Endothelial cell of umbilical vein (primary cell): ENCODE measurements at regions not wholly inside any gene's neighbourhood (a gene's known extent, or its start where the extent isn't known, plus 50 kb on each side); places are given as distances from the start of the nearest gene placed in this dataset.

Experiments
- BruUV-seq: library from RNA; stranded (reverse); fragments of 400-500 nt; replicated peaks from 2 replicates; lab custom pipeline; 2021; lab: Mats Ljungman, UMichigan
- CTCF ChIA-PET: fragments of 300-600, 350-600 bp; sonication (Branson Sonifier 250); formaldehyde crosslinking; loops from one replicate; lab custom pipeline; 2021; ENCODE audit warnings: antibody characterized with exemption, inconsistent platforms; lab: Charles Lee
- POLR2A ChIA-PET: fragments of 300-600, 350-600 bp; sonication (Branson Sonifier 250); formaldehyde crosslinking; loops from one replicate; lab custom pipeline; 2021; ENCODE audit warnings: antibody characterized with exemption, inconsistent platforms; lab: Charles Lee
- DNase-seq: peaks from one replicate; pipeline ENCODE4 v3.0.0-alpha.2; 2011; ENCODE audit warnings: low read depth, low spot score
- FAIRE-seq: peaks from 2 replicates; lab custom pipeline; 2011; peaks lifted over from hg19 to GRCh38; lab: Jason Lieb, UNC
- H2AFZ ChIP-seq: 2 replicates; pipeline ENCODE4 v1.6.0; 2012; ENCODE audit warnings: low read depth, low read length, control low read depth, inconsistent platforms
- H3K27ac ChIP-seq: 2 replicates; pipeline ENCODE4 v1.5.1; 2011; ENCODE audit warnings: low read depth, mild to moderate bottlenecking, control low read depth, low read length, moderate library complexity; ENCODE audit not compliant: insufficient read depth
- H3K27me3 ChIP-seq, 2 experiments: 2 replicates each; pipeline versions ENCODE4 v1.6.0 to v1.6.1; 2011; ENCODE audit warnings: low read length in 2 of 2, mixed read lengths in 1 of 2; ENCODE audit not compliant: control insufficient read depth in 2 of 2, insufficient read depth in 2 of 2
- H3K36me3 ChIP-seq, 2 experiments: 2 replicates in 1 of 2; 3 replicates in 1 of 2; pipeline ENCODE4 v1.5.1; 2011; ENCODE audit warnings: low read length in 2 of 2, mild to moderate bottlenecking in 1 of 2, moderate library complexity in 1 of 2; ENCODE audit not compliant: control insufficient read depth in 2 of 2, insufficient read depth in 2 of 2; ENCODE audit errors: extremely low read depth in 1 of 2
- H3K4me1 ChIP-seq: 3 replicates; pipeline ENCODE4 v1.5.1; 2011; ENCODE audit warnings: mild to moderate bottlenecking, low read length; ENCODE audit not compliant: control insufficient read depth, insufficient read depth; ENCODE audit errors: extremely low read depth
- H3K4me2 ChIP-seq: 2 replicates; pipeline ENCODE4 v1.6.1; 2011; ENCODE audit warnings: low read length, control low read depth, mixed read lengths; ENCODE audit not compliant: insufficient read depth
- H3K4me3 ChIP-seq, 3 experiments: fragments of 200-600 bp in 1 of 3; sonication (generic), shearing (Covaris generic) in 1 of 3; replicated peaks in 1 of 3; 2 replicates each; pipeline ENCODE4 v1.5.1; 2011 to 2016; ENCODE audit warnings: control low read depth in 3 of 3, low read length in 3 of 3, mild to moderate bottlenecking in 2 of 3, inconsistent platforms in 1 of 3, low read depth in 1 of 3, moderate library complexity in 1 of 3; ENCODE audit not compliant: insufficient read depth in 1 of 3
- H3K79me2 ChIP-seq: 2 replicates; pipeline ENCODE4 v1.6.0; 2012; ENCODE audit warnings: low read length, inconsistent platforms; ENCODE audit not compliant: control insufficient read depth, insufficient read depth
- H3K9ac ChIP-seq: replicated peaks from 2 replicates; pipeline ENCODE3; 2011; ENCODE audit warnings: low read length, control low read depth; ENCODE audit not compliant: insufficient read depth; ENCODE audit errors: extremely low read depth
- H3K9me1 ChIP-seq: replicated peaks from 3 replicates; pipeline ENCODE4 v1.6.0; 2011; ENCODE audit warnings: mild to moderate bottlenecking, low read length; ENCODE audit not compliant: control insufficient read depth, insufficient read depth; ENCODE audit errors: extremely low read depth
- H3K9me3 ChIP-seq: replicated peaks from 2 replicates; pipeline ENCODE4 v1.5.1; 2012; ENCODE audit warnings: low read length, inconsistent platforms; ENCODE audit not compliant: control insufficient read depth, insufficient read depth
- H4K20me1 ChIP-seq: replicated peaks from 2 replicates; pipeline ENCODE3; 2011; ENCODE audit warnings: mild to moderate bottlenecking, low read length; ENCODE audit not compliant: control insufficient read depth, insufficient read depth; ENCODE audit errors: extremely low read depth
- EZH2 ChIP-seq: IDR thresholded peaks from 2 replicates; pipeline ENCODE4 v1.6.1; 2012; ENCODE audit warnings: borderline replicate concordance, low read depth, mild to moderate bottlenecking, moderate library complexity, low read length, inconsistent platforms; ENCODE audit not compliant: severe bottlenecking
- FOS ChIP-seq: IDR thresholded peaks from 2 replicates; pipeline ENCODE4 v1.6.1; 2011; ENCODE audit warnings: mild to moderate bottlenecking, low read length, moderate library complexity, borderline replicate concordance; ENCODE audit not compliant: insufficient read depth
- GATA2 ChIP-seq: IDR thresholded peaks from 2 replicates; pipeline ENCODE4 v1.7.0; 2011; ENCODE audit warnings: low read depth, mild to moderate bottlenecking, moderate library complexity, mixed read lengths, low read length; ENCODE audit not compliant: insufficient read length, insufficient read depth
- MYC ChIP-seq: IDR thresholded peaks from one replicate; pipeline ENCODE4 v1.6.1; 2011; ENCODE audit warnings: mild to moderate bottlenecking, low read depth, low read length
- POLR2A ChIP-seq: IDR thresholded peaks from 2 replicates; pipeline ENCODE4 v1.6.1; 2012; ENCODE audit warnings: low read depth, mild to moderate bottlenecking, control low read depth, low read length
- POLR2AphosphoS5 ChIP-seq: IDR thresholded peaks from 2 replicates; pipeline ENCODE4 v1.6.1; 2012; ENCODE audit warnings: low read depth, mild to moderate bottlenecking, control low read depth, low read length, moderate library complexity; ENCODE audit not compliant: insufficient read depth
- dilution Hi-C: fragments of 300-500 bp; cut with MboI; formaldehyde crosslinking; loops from one replicate; pipeline ENCODE4 v1.15.0; 2019; ENCODE audit warnings: low sequenced_read_pairs; ENCODE audit not compliant: extremely low pct_ligation_motif_present
- intact Hi-C: fragments of 100-400 bp; cut with micrococcal nuclease; formaldehyde crosslinking; loops from one replicate; pipeline ENCODE4 v1.10.0; 2022
- TF ChIP-seq, protein P1 (sequence below), 2 donors: IDR thresholded peaks; 1 replicate in 1 of 2; 2 replicates in 1 of 2; pipeline ENCODE4 v1.5.1; 2011; ENCODE audit warnings: low read length in 2 of 2, mild to moderate bottlenecking in 2 of 2, moderate library complexity in 2 of 2, control low read depth in 1 of 2, inconsistent platforms in 1 of 2, low read depth in 1 of 2; ENCODE audit not compliant: insufficient read depth in 1 of 2; ENCODE audit errors: extremely low read depth in 1 of 2
- TF ChIP-seq, protein P2 (sequence below): IDR thresholded peaks from 2 replicates; pipeline ENCODE4 v1.6.1; 2011; ENCODE audit not compliant: insufficient read depth, insufficient read length

DNA sequence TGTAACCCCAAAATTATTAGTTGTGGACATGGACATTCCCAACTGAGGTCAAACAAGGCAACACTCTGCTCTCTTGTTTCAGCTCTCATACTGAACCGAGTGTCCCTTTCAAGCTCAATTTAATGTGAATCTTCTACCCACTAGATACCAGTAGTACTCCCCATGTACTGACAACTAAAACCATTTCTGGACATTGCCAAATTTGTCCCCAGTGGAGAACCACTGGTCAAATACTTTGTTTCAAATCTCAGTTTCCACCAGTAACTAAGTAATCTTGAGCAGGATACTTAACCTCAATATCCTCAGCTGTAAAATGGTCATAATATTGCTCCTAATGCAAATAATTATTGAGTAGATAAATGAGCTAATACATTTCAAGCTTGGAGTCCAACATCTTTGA is 566.0 kb downstream of the ZIC1 start:
- Histone ChIP-seq H3K27ac (no peak overlapping the region), H3K36me3 (no peaks in the 10 kb centered on the region), H3K4me1 (no peaks in the 10 kb centered on the region), H2AFZ (no peak overlapping the region), H3K9ac (no peak overlapping the region), H3K4me2 (no peak overlapping the region), H3K79me2 (no peaks in the 10 kb centered on the region), H4K20me1 (no peaks in the 10 kb centered on the region), H3K9me1 (no peaks in the 10 kb centered on the region), H3K27me3 (no peaks in the 10 kb centered on the region), H3K9me3 (no peaks in the 10 kb centered on the region), H3K4me3 (no peak overlapping the region)
- DNase-seq, result no peak
- BruUV-seq, result no TSS peak
- CTCF ChIA-PET, result no interaction called here
- intact Hi-C loops, result no loop called here
- dilution Hi-C loops, result no loop called here
- TF ChIP-seq EZH2, result no peak
- TF ChIP-seq POLR2A, result no peak
- TF ChIP-seq, protein P1, sequence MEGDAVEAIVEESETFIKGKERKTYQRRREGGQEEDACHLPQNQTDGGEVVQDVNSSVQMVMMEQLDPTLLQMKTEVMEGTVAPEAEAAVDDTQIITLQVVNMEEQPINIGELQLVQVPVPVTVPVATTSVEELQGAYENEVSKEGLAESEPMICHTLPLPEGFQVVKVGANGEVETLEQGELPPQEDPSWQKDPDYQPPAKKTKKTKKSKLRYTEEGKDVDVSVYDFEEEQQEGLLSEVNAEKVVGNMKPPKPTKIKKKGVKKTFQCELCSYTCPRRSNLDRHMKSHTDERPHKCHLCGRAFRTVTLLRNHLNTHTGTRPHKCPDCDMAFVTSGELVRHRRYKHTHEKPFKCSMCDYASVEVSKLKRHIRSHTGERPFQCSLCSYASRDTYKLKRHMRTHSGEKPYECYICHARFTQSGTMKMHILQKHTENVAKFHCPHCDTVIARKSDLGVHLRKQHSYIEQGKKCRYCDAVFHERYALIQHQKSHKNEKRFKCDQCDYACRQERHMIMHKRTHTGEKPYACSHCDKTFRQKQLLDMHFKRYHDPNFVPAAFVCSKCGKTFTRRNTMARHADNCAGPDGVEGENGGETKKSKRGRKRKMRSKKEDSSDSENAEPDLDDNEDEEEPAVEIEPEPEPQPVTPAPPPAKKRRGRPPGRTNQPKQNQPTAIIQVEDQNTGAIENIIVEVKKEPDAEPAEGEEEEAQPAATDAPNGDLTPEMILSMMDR (IDR thresholded peaks at IDR 0.05; ENCODE audit: extremely low read depth in 1 of 2, insufficient read depth in 1 of 2, low read depth in 1 of 2, low read length in 2 of 2), result no peak
- TF ChIP-seq MYC, result no peak
- TF ChIP-seq GATA2, result no peak
- no peak for TF ChIP-seq POLR2AphosphoS5
- TF ChIP-seq, protein P2, sequence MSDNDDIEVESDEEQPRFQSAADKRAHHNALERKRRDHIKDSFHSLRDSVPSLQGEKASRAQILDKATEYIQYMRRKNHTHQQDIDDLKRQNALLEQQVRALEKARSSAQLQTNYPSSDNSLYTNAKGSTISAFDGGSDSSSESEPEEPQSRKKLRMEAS, result no peak
- no peak for TF ChIP-seq FOS
- no peak for FAIRE-seq
- POLR2A ChIA-PET, result no interaction called here
